Kidney epithelial cell (primary cell): ENCODE measurements at regions not wholly inside any gene's neighbourhood (a gene's known extent, or its start where the extent isn't known, plus 50 kb on each side); places are given as distances from the start of the nearest gene placed in this dataset.
A peak's percentile ranks its signal among the peaks of the same experiment; 100 is the strongest.

Source experiments
- DNase-seq: peaks from one replicate; pipeline ENCODE4 v3.0.0-alpha.2; 2010; ENCODE audit warnings: low read depth
- H3K27me3 ChIP-seq: 2 replicates; pipeline ENCODE4 v1.6.0; 2011; ENCODE audit warnings: low read length; ENCODE audit not compliant: control insufficient read depth, insufficient read depth
- H3K36me3 ChIP-seq: 2 replicates; pipeline ENCODE4 v1.5.1; 2011; ENCODE audit warnings: low read length; ENCODE audit not compliant: control insufficient read depth, insufficient read depth
- H3K4me3 ChIP-seq: 2 replicates; pipeline ENCODE4 v1.5.1; 2011; ENCODE audit warnings: low read depth, mild to moderate bottlenecking, control low read depth, low read length
- TF ChIP-seq, protein P1 (sequence below): IDR thresholded peaks from 2 replicates; pipeline ENCODE4 v1.5.1; 2011; ENCODE audit warnings: mild to moderate bottlenecking, moderate library complexity, low read length, control low read depth, inconsistent platforms; ENCODE audit not compliant: insufficient read depth, poor library complexity, severe bottlenecking

DNA sequence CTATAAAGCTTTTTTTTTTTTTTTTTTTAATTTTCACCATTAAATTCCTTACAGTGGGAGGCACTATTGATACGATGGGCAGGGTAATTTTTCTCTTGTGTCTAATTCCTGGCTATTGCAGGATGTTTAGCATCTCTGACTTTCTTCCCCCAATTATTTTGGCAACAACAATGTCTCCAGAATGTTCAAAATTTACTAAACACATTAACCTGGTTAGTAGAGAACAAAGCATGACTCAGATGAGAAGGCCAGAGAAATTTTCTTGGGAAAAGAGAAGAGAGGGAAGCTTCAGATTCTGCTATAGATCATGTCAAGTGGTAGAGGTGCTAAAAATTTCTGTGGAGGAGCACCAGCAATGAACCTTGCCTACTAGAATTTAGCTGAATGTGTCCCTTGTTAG, 171.5 kb upstream of the PRICKLE1 start:
- no peak for DNase-seq
- TF ChIP-seq, protein P1, sequence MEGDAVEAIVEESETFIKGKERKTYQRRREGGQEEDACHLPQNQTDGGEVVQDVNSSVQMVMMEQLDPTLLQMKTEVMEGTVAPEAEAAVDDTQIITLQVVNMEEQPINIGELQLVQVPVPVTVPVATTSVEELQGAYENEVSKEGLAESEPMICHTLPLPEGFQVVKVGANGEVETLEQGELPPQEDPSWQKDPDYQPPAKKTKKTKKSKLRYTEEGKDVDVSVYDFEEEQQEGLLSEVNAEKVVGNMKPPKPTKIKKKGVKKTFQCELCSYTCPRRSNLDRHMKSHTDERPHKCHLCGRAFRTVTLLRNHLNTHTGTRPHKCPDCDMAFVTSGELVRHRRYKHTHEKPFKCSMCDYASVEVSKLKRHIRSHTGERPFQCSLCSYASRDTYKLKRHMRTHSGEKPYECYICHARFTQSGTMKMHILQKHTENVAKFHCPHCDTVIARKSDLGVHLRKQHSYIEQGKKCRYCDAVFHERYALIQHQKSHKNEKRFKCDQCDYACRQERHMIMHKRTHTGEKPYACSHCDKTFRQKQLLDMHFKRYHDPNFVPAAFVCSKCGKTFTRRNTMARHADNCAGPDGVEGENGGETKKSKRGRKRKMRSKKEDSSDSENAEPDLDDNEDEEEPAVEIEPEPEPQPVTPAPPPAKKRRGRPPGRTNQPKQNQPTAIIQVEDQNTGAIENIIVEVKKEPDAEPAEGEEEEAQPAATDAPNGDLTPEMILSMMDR: no peak
- Histone ChIP-seq H3K27me3 (no peaks in the 10 kb centered on the region), H3K36me3 (no peaks in the 10 kb centered on the region), H3K4me3 (no peak overlapping the region)

DNA sequence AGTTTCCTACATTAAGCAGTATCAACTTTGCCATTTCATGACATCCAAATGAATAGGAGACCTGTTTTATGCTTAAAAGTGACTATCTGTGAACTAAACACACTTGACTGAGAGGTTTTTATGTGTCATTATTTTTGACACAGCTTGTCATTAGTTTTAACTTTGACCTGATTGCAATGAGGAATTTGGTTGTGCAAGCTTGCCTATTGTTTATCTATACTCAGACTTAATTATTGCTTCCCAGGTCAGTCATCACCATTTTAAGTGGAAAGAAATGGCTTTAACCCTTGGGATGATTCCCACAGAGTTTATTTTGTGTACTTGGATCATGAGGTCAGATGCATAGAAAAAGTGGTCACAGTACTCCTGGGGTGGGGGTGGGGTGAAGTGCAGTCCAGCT, 171.0 kb upstream of the PRICKLE1 start:
- H3K4me3 ChIP-seq: no peak overlapping the region
- no peaks in the 10 kb centered on the region for H3K36me3 ChIP-seq
- TF ChIP-seq, protein P1: no peak
- no peaks in the 10 kb centered on the region for H3K27me3 ChIP-seq
- no peak for DNase-seq

DNA sequence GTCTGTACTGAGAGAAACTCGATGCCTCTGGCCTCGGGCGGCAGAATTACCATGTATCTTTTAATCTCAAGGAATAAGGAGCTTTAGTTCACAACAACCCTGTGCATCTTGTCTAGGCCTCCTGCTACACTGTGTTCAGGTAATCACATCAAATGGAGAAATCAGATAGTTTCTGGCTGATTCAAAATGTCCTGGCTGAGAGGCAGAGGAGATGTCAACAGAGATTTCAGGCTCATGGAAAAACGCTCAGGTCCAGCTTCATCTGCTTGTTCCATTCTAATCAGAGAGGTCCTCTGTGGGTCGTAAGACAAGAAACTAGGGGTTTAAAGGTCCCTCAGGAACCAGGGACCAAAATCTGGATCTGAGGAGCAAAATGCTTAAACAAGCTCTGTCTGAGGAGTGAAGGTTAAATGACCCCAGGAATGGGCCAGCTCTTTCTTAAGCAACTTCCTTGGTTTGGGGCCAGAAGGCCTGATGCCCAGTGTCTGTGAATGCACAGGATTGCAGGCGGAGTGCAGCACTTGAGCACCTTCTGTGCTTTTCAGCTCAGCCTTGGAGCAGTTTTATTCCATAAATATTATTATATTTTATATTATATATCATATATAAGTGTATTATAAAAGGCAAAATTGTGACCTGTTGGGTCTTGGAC, 170.2 kb upstream of the PRICKLE1 start:
- no peaks in the 10 kb centered on the region for H3K36me3 ChIP-seq
- TF ChIP-seq, protein P1: no peak
- peak; percentile 26 for DNase-seq
- H3K27me3 ChIP-seq: no peaks in the 10 kb centered on the region
- no peak overlapping the region for H3K4me3 ChIP-seq

DNA sequence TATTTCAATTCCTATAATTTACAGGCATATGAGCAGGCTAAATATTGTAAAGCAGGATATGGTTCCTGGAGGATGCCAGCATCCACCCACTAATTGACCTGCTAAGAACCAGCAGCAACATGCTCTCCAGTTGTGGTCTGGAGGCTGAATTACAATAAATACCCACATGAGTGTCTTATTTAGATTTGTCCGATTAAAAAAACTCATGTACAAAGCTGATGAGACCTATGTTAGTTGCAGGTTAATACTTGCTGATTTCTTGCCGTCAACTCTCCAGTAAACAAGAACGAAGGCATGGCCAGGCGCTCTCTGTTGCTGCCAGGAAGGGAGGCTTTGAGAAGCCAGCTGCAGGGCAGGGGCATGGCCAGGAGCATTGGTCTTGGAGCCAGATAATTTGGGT, 169.3 kb upstream of the PRICKLE1 start:
- TF ChIP-seq, protein P1: no peak
- DNase-seq: no peak
- Histone ChIP-seq H3K27me3 (no peaks in the 10 kb centered on the region), H3K36me3 (no peaks in the 10 kb centered on the region), H3K4me3 (no peak overlapping the region)

DNA sequence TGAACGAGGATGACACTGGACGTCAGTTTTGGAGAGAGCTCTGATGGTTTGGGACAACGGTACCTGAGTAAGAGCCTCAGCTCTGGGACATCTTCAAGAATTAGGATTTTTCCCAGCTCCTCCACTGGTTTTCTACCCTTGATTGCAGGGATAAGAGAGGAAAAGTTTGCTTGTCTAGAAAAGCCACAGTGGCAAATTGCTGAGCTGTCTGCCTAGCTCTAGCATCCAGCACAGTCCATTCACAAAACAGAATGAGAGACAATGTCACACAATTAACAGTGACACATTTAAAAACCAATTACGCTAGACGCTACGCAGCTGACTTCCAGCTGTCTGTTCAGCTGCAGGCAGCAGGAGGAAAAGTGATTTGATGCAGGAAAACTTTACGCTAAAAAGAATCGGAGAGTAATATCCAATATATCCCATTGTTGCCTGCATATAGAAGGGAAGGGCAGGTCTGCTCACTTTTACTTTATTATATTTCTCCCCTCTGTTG, 168.1 kb upstream of the PRICKLE1 start:
- Histone ChIP-seq H3K36me3 (no peaks in the 10 kb centered on the region), H3K27me3 (no peaks in the 10 kb centered on the region), H3K4me3 (no peak overlapping the region)
- DNase-seq: no peak
- TF ChIP-seq, protein P1: no peak
